Spleen (tissue), 7 donors: ENCODE measurements at regions not wholly inside any gene's neighbourhood (a gene's known extent, or its start where the extent isn't known, plus 50 kb on each side); places are given as distances from the start of the nearest gene placed in this dataset.

Experiments used
- POLR2AphosphoS5 ChIP-seq, 3 donors: sonication (generic); formaldehyde crosslinking; IDR thresholded peaks; one replicate each; pipeline ENCODE4 v1.5.1; 2017; ENCODE audit warnings: antibody characterized with exemption in 3 of 3
- TF ChIP-seq, protein P1 (sequence below), 11 experiments: fragments of 200-600 bp in 7 of 11; fragments of 450-650 bp in 4 of 11; sonication (generic) in 4 of 11; IDR thresholded peaks in 8 of 11; conservative IDR thresholded peaks in 3 of 11; 1 replicate in 7 of 11; 2 replicates in 4 of 11; pipeline versions ENCODE4 v1.4.0 to v1.8.0; 2016 to 2021; ENCODE audit warnings: antibody characterized with exemption in 11 of 11, inconsistent platforms in 4 of 11, mild to moderate bottlenecking in 1 of 11
- donor health status: DM: no; HTN: no; CAD: no; lungs with moderate emphysema.
- donor health status: DM: no; HTN: no; CAD: no.
- donor health status: DM: no; HTN: no; CAD: no.

DNA sequence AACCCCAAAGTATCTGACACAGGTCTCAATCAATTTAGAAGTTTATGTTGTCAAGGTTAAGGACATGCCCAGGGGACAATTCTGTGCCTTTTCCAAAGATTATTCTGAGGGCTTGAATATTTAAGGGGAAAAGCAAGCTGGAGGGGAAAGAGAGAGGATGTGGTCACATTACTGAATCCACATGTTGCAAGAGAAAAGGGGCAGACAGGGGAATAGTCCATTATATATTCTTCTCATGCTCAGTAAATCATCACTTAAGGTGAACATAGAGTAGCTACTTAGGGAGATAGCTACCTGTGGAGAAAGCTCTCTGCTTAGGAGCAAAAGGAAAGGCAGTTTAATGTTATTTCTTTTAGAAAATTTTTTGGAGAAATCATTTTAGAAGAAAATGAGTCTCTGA, 751.6 kb downstream of the SI start:
- TF ChIP-seq, protein P1, sequence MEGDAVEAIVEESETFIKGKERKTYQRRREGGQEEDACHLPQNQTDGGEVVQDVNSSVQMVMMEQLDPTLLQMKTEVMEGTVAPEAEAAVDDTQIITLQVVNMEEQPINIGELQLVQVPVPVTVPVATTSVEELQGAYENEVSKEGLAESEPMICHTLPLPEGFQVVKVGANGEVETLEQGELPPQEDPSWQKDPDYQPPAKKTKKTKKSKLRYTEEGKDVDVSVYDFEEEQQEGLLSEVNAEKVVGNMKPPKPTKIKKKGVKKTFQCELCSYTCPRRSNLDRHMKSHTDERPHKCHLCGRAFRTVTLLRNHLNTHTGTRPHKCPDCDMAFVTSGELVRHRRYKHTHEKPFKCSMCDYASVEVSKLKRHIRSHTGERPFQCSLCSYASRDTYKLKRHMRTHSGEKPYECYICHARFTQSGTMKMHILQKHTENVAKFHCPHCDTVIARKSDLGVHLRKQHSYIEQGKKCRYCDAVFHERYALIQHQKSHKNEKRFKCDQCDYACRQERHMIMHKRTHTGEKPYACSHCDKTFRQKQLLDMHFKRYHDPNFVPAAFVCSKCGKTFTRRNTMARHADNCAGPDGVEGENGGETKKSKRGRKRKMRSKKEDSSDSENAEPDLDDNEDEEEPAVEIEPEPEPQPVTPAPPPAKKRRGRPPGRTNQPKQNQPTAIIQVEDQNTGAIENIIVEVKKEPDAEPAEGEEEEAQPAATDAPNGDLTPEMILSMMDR (IDR thresholded peaks at IDR 0.05 in 8 of 11, conservative IDR thresholded peaks at IDR 0.05 in 3 of 11), result no peak
- no peak for TF ChIP-seq POLR2AphosphoS5 (IDR thresholded peaks at IDR 0.05)
